Thyroid gland (tissue), 4 donors: ENCODE measurements at regions not wholly inside any gene's neighbourhood (a gene's known extent, or its start where the extent isn't known, plus 50 kb on each side); places are given as distances from the start of the nearest gene placed in this dataset.

ENCODE experiments used
- POLR2A ChIP-seq, 2 donors: fragments of 450-650 bp; IDR thresholded peaks; one replicate each; pipeline ENCODE4 v1.6.1; 2017; ENCODE audit warnings: antibody characterized with exemption in 2 of 2, mild to moderate bottlenecking in 2 of 2, moderate library complexity in 1 of 2
- TF ChIP-seq, protein P1 (sequence below), 6 experiments: fragments of 200-600 bp in 3 of 6; fragments of 450-650 bp in 3 of 6; sonication (generic) in 3 of 6; IDR thresholded peaks; one replicate each; pipeline ENCODE4 v1.5.1; 2016 to 2019; ENCODE audit warnings: antibody characterized with exemption in 6 of 6, mild to moderate bottlenecking in 2 of 6, inconsistent platforms in 1 of 6, moderate library complexity in 1 of 6

DNA sequence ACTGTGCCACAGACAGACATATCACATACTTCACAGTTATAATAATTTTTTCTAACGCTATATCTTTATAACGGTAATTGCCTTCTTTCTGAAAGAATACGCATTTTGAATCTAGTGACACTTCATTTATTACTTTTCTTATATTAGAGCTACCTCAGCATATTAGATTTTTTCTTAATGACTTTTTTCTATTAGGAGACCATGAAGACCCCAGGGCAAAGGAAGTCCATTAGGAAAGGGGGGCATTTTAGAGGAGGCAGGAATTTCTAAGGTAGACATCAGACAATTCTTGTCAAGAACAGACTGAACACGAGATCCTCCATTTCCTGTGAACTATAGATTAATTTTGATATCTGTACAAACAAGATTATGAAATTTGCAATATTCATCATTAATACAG lies 90.5 kb upstream of the NSMCE3 start:
- TF ChIP-seq, protein P1, sequence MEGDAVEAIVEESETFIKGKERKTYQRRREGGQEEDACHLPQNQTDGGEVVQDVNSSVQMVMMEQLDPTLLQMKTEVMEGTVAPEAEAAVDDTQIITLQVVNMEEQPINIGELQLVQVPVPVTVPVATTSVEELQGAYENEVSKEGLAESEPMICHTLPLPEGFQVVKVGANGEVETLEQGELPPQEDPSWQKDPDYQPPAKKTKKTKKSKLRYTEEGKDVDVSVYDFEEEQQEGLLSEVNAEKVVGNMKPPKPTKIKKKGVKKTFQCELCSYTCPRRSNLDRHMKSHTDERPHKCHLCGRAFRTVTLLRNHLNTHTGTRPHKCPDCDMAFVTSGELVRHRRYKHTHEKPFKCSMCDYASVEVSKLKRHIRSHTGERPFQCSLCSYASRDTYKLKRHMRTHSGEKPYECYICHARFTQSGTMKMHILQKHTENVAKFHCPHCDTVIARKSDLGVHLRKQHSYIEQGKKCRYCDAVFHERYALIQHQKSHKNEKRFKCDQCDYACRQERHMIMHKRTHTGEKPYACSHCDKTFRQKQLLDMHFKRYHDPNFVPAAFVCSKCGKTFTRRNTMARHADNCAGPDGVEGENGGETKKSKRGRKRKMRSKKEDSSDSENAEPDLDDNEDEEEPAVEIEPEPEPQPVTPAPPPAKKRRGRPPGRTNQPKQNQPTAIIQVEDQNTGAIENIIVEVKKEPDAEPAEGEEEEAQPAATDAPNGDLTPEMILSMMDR (IDR thresholded peaks at IDR 0.05): no peak
- no peak for TF ChIP-seq POLR2A (IDR thresholded peaks at IDR 0.05)
